ENCODE measurements at regions not wholly inside any gene's neighbourhood (a gene's known extent, or its start where the extent isn't known, plus 50 kb on each side); places are given as distances from the start of the nearest gene placed in this dataset.

GRCh38 chr1:101409102-101409501 lies 172.3 kb downstream of the S1PR1 start (continued):
- TF ChIP-seq RNF219 (CRISPR knock-in tag; IDR thresholded peaks at IDR 0.05) (no peak), POLR2AphosphoS5 (IDR thresholded peaks at IDR 0.05; ENCODE audit: low read depth, low read length) (no peak), ZNF740 (CRISPR knock-in tag; IDR thresholded peaks at IDR 0.05) (no peak)

GRCh38 chr1:101410048-101410878 lies 173.4 kb downstream of the S1PR1 start:
- intact Hi-C loops (cut with micrococcal nuclease; ENCODE audit: unreplicated experiment): no loop called here
- Histone ChIP-seq H3K9ac (ENCODE audit: insufficient read depth, low read depth, low read length) (no peak overlapping the region), H3K4me2 (ENCODE audit: low read depth, low read length) (no peak overlapping the region)
- TF ChIP-seq CENPX (CRISPR knock-in tag; IDR thresholded peaks at IDR 0.05) (no peak), BCLAF1 (IDR thresholded peaks at IDR 0.05) (no peak), NR1H2 (CRISPR knock-in tag; IDR thresholded peaks at IDR 0.05; ENCODE audit: borderline replicate concordance, low read depth) (no peak), ZNF660 (CRISPR knock-in tag; IDR thresholded peaks at IDR 0.05; ENCODE audit: borderline replicate concordance, low read depth) (no peak), REST (IDR thresholded peaks at IDR 0.05; ENCODE audit: borderline replicate concordance in 1 of 2, low read depth in 1 of 2, low read length in 2 of 2) (no peak), FOXO1 (CRISPR knock-in tag; IDR thresholded peaks at IDR 0.05) (no peak), ZNF619 (CRISPR knock-in tag; IDR thresholded peaks at IDR 0.05) (no peak), ZBTB44 (CRISPR knock-in tag; IDR thresholded peaks at IDR 0.05) (no peak)

More at GRCh38 chr1:101410048-101410878, 173.4 kb downstream of the S1PR1 start:
- 0% methylated on average over 3 of the region's 3 CpGs for WGBS (ENCODE audit: low lambda C conversion rate)
- FAIRE-seq (no peak), ATAC-seq (no peak), DNase-seq (ENCODE audit: low spot score) (no peak)
- Histone ChIP-seq H3K4me1 (ENCODE audit: insufficient read depth, low read length) (no peaks in the 10 kb centered on the region), H3K79me2 (ENCODE audit: insufficient read depth, low read length) (no peaks in the 10 kb centered on the region), H4K20me1 (ENCODE audit: insufficient read depth, low read length) (no peaks in the 10 kb centered on the region), H3K36me3 (replicated peaks in 1 of 2; ENCODE audit: control insufficient read depth in 1 of 2, insufficient read depth in 2 of 2, low read length in 2 of 2) (no peaks in the 10 kb centered on the region), H3K4me3 (replicated peaks in 1 of 3; ENCODE audit: insufficient read depth in 1 of 3, low read depth in 2 of 3, low read length in 3 of 3) (no peak overlapping the region), H3K27ac (ENCODE audit: extremely low read length, insufficient read depth, low read length) (no peak overlapping the region), H2AFZ (ENCODE audit: low read length) (no peak overlapping the region), H3K27me3 (ENCODE audit: control insufficient read depth in 1 of 2, insufficient read depth in 2 of 2, low read length in 2 of 2) (no peaks in the 10 kb centered on the region), H3K9me3 (ENCODE audit: low read length) (no peaks in the 10 kb centered on the region)
- in situ Hi-C loops (cut with HindIII; ENCODE audit: extremely low pct_ligation_motif_present, low pct_unique_long_range_greater_than_20kb): no loop called here
- no TSS peak for BruUV-seq (replicated peaks)
- ChIA-PET POLR2A (no interaction called here), CTCF (ENCODE audit: low intra/inter-chr PET ratio, low total read pairs) (no interaction called here)

All from HepG2 (cell line).